SK-N-SH (cell line): ENCODE measurements at regions not wholly inside any gene's neighbourhood (a gene's known extent, or its start where the extent isn't known, plus 50 kb on each side); places are given as distances from the start of the nearest gene placed in this dataset.

ENCODE experiments used
- CTCF ChIA-PET: fragments of 300-600, 350-600 bp; formaldehyde crosslinking; extraction: SDS; loops from one replicate; lab custom pipeline; 2021; lab: Yijun Ruan, JAX
- POLR2A ChIA-PET: fragments of 350-600 bp; sonication (Branson Sonifier 250); formaldehyde crosslinking; extraction: SDS; loops from one replicate; lab custom pipeline; 2020; ENCODE audit warnings: antibody characterized with exemption, inconsistent platforms; lab: Yijun Ruan, JAX
- DNase-seq: peaks from one replicate; pipeline ENCODE4 v3.0.0; 2012
- H2AFZ ChIP-seq: fragments of 200-600 bp; sonication (generic); 2 replicates; pipeline ENCODE4 v1.8.1; 2016; ENCODE audit warnings: antibody characterized with exemption, mild to moderate bottlenecking, low read depth
- H3F3A ChIP-seq: fragments of 200-600 bp; sonication (generic); replicated peaks from 2 replicates; pipeline ENCODE3; 2016; ENCODE audit warnings: antibody characterized with exemption, mild to moderate bottlenecking; ENCODE audit not compliant: insufficient read depth
- H3K27ac ChIP-seq, 2 experiments: fragments of 200-500 bp in 1 of 2; fragments of 200-600 bp in 1 of 2; sonication (Bioruptor generic) in 1 of 2; sonication (generic), shearing (Covaris generic) in 1 of 2; 2 replicates each; pipeline versions ENCODE4 v1.5.1 to v1.6.1; 2014 to 2016; ENCODE audit warnings: low read depth in 2 of 2, inconsistent platforms in 1 of 2, low read length in 1 of 2, mild to moderate bottlenecking in 1 of 2, mixed read lengths in 1 of 2
- H3K27me3 ChIP-seq: fragments of 200-600 bp; sonication (generic), shearing (Covaris generic); 2 replicates; pipeline ENCODE4 v1.6.1; 2016; ENCODE audit warnings: mixed run types; ENCODE audit not compliant: insufficient read depth
- H3K36me3 ChIP-seq, 2 experiments: fragments of 200-500 bp in 1 of 2; fragments of 200-600 bp in 1 of 2; sonication (Bioruptor generic) in 1 of 2; sonication (generic) in 1 of 2; replicated peaks in 1 of 2; 2 replicates each; pipeline versions ENCODE3 to v1.5.1; 2014 to 2016; ENCODE audit warnings: low read length in 1 of 2, mild to moderate bottlenecking in 1 of 2; ENCODE audit not compliant: insufficient read depth in 2 of 2, control insufficient read depth in 1 of 2
- H3K4me1 ChIP-seq, 2 experiments: fragments of 200-500 bp in 1 of 2; fragments of 200-600 bp in 1 of 2; sonication (Bioruptor generic) in 1 of 2; sonication (generic), shearing (Covaris generic) in 1 of 2; 2 replicates each; pipeline versions ENCODE4 v1.5.1 to v1.6.1; 2014 to 2016; ENCODE audit warnings: low read depth in 1 of 2, low read length in 1 of 2, mixed run types in 1 of 2; ENCODE audit not compliant: insufficient read depth in 2 of 2, control insufficient read depth in 1 of 2
- H3K4me2 ChIP-seq: fragments of 200-600 bp; sonication (generic), shearing (Covaris generic); 2 replicates; pipeline ENCODE4 v1.6.1; 2017; ENCODE audit warnings: mixed run types
- H3K4me3 ChIP-seq, 2 experiments: fragments of 200-500 bp in 1 of 2; fragments of 200-600 bp in 1 of 2; sonication (Bioruptor generic) in 1 of 2; sonication (generic), shearing (Covaris generic) in 1 of 2; 2 replicates each; pipeline versions ENCODE4 v1.5.1 to v1.8.1; 2014 to 2016; ENCODE audit warnings: low read depth in 2 of 2, inconsistent platforms in 1 of 2, low read length in 1 of 2, mild to moderate bottlenecking in 1 of 2, mixed read lengths in 1 of 2, moderate library complexity in 1 of 2
- H3K79me2 ChIP-seq: fragments of 200-600 bp; sonication (generic); 2 replicates; pipeline ENCODE4 v1.8.1; 2017; ENCODE audit warnings: mild to moderate bottlenecking; ENCODE audit not compliant: insufficient read depth
- H3K9ac ChIP-seq: fragments of 200-600 bp; sonication (generic); 2 replicates; pipeline ENCODE4 v1.6.1; 2017; ENCODE audit warnings: mixed run types
- H3K9me2 ChIP-seq: fragments of 200-600 bp; sonication (generic); 2 replicates; pipeline ENCODE4 v1.6.1; 2017; ENCODE audit warnings: mixed run types
- H3K9me3 ChIP-seq: fragments of 200-600 bp; sonication (generic); 2 replicates; pipeline ENCODE4 v1.6.1; 2017; ENCODE audit warnings: mixed run types, mild to moderate bottlenecking, moderate library complexity
- H4K20me1 ChIP-seq: fragments of 200-600 bp; sonication (generic); 2 replicates; pipeline ENCODE4 v1.6.1; 2017; ENCODE audit warnings: mild to moderate bottlenecking, mixed run types; ENCODE audit not compliant: insufficient read depth
- CHD2 ChIP-seq: fragments of 150-350 bp; IDR thresholded peaks from 2 replicates; pipeline ENCODE4 v1.6.1; 2018; ENCODE audit warnings: low read length; ENCODE audit not compliant: partially characterized antibody
- CTCF ChIP-seq: fragments of 200-600 bp; sonication (generic); IDR thresholded peaks from 2 replicates; pipeline ENCODE4 v1.6.1; 2017; ENCODE audit warnings: antibody characterized with exemption, mild to moderate bottlenecking, moderate library complexity
- EP300 ChIP-seq, 2 experiments: IDR thresholded peaks; 2 replicates each; pipeline versions ENCODE4 v1.4.0 to v1.6.1; 2012; ENCODE audit warnings: borderline replicate concordance in 1 of 2, low read depth in 1 of 2, low read length in 1 of 2
- GABPA ChIP-seq: IDR thresholded peaks from 2 replicates; pipeline ENCODE4 v1.4.0; 2012; ENCODE audit warnings: low read depth, mild to moderate bottlenecking
- IRF3 ChIP-seq: fragments of 150-350 bp; IDR thresholded peaks from 2 replicates; pipeline ENCODE4 v1.6.1; 2016; ENCODE audit warnings: mild to moderate bottlenecking, low read depth, low read length
- MXI1 ChIP-seq: IDR thresholded peaks from 2 replicates; pipeline ENCODE4 v1.6.1; 2012; ENCODE audit warnings: mild to moderate bottlenecking, low read depth, low read length, improper control_type of control experiment
- NRF1 ChIP-seq: IDR thresholded peaks from 2 replicates; pipeline ENCODE4 v1.6.1; 2012; ENCODE audit warnings: low read depth, mild to moderate bottlenecking, low read length
- PBX3 ChIP-seq: IDR thresholded peaks from 2 replicates; pipeline ENCODE4; 2012
- POLR2AphosphoS5 ChIP-seq: IDR thresholded peaks from 2 replicates; pipeline ENCODE4 v1.6.1; 2012; ENCODE audit warnings: low read depth, low read length
- RAD21 ChIP-seq: IDR thresholded peaks from 2 replicates; pipeline ENCODE4 v1.6.1; 2012; ENCODE audit warnings: mild to moderate bottlenecking, low read length
- RCOR1 ChIP-seq: fragments of 150-350 bp; IDR thresholded peaks from 2 replicates; pipeline ENCODE4 v1.6.1; 2017; ENCODE audit warnings: antibody characterized with exemption, low read length
- RFX5 ChIP-seq: IDR thresholded peaks from 2 replicates; pipeline ENCODE4 v1.6.1; 2012; ENCODE audit warnings: mild to moderate bottlenecking, improper control_type of control experiment, low read length
- SMC3 ChIP-seq: IDR thresholded peaks from 2 replicates; pipeline ENCODE4 v1.6.1; 2012; ENCODE audit warnings: low read depth, low read length, improper control_type of control experiment
- TAF1 ChIP-seq: IDR thresholded peaks from 2 replicates; pipeline ENCODE4 v1.6.1; 2012; ENCODE audit warnings: low read depth, mild to moderate bottlenecking, low read length, moderate library complexity, borderline replicate concordance
- TEAD4 ChIP-seq: IDR thresholded peaks from 2 replicates; pipeline ENCODE4 v1.4.0; 2012; ENCODE audit warnings: mild to moderate bottlenecking, borderline replicate concordance; ENCODE audit not compliant: insufficient read depth
- USF1 ChIP-seq: IDR thresholded peaks from 2 replicates; pipeline ENCODE4 v1.4.0; 2012; ENCODE audit warnings: low read depth, borderline replicate concordance
- USF2 ChIP-seq: fragments of 150-350 bp; IDR thresholded peaks from 2 replicates; pipeline ENCODE4 v1.6.1; 2017; ENCODE audit warnings: antibody characterized with exemption, low read length, low read depth, borderline replicate concordance
- WGBS: methylation state at CpG from one replicate; pipeline ENCODE4 v1.1.6; 2017; ENCODE audit warnings: low lambda C conversion rate; 5-methylcytosine and 5-hydroxymethylcytosine counted together

DNA sequence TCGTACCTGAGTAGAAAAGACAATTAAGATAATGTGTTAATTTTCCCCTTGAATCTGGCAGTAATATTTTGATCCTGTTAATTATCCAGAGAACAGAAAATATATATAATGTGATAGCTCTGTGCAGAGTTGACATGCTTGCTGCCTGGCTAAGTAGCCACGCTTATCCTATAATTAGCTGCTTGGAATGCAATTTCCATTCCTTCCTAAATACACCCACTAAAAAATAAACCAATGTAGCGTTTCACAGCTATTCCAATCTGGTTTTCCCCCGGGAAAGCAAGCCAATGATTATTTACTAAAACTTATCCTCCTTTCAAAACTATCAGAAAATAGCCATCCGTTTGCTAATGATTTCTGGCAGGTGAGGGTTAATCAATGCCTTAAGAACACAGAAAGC is 134.5 kb upstream of the IRX5 start:
- no peak overlapping the region for H3K4me2 ChIP-seq
- no peaks in the 10 kb centered on the region for H3K27me3 ChIP-seq
- no peak for DNase-seq
- no peaks in the 10 kb centered on the region for H4K20me1 ChIP-seq
- no peaks in the 10 kb centered on the region for H3K9me3 ChIP-seq
- 22% methylated on average over 5 of the region's 5 CpGs for whole genome bisulfite sequencing
- H3K36me3 ChIP-seq = no peaks in the 10 kb centered on the region
- no peaks in the 10 kb centered on the region for H3K79me2 ChIP-seq
- ChIA-PET POLR2A (no interaction called here), CTCF (no interaction called here)
- H2AFZ ChIP-seq = no peak overlapping the region
- H3K9ac ChIP-seq = no peak overlapping the region
- H3K4me1 ChIP-seq = no peaks in the 10 kb centered on the region
- H3K4me3 ChIP-seq = no peak overlapping the region
- no peak overlapping the region for H3K27ac ChIP-seq
- no peaks in the 10 kb centered on the region for H3F3A ChIP-seq
- TF ChIP-seq EP300 (IDR thresholded peaks at IDR 0.05; ENCODE audit: borderline replicate concordance in 1 of 2, low read depth in 1 of 2, low read length in 1 of 2) (no peak), MXI1 (no peak), IRF3 (no peak), SMC3 (no peak), PBX3 (no peak), USF2 (no peak), GABPA (no peak)
- H3K9me2 ChIP-seq = no peaks in the 10 kb centered on the region

GRCh38 chr16:54792811-54793210 is 137.9 kb upstream of the IRX5 start:
- H3K9ac ChIP-seq = no peak overlapping the region
- no peak overlapping the region for H3K4me3 ChIP-seq
- no peak overlapping the region for H3K27ac ChIP-seq
- no peak overlapping the region for H3K4me2 ChIP-seq
- CTCF ChIA-PET = no interaction called here
- 15% methylated on average over 2 of the region's 2 CpGs for WGBS
- no peaks in the 10 kb centered on the region for H3K27me3 ChIP-seq
- H3K9me3 ChIP-seq = no peaks in the 10 kb centered on the region
- no peaks in the 10 kb centered on the region for H3K9me2 ChIP-seq
- H4K20me1 ChIP-seq = no peaks in the 10 kb centered on the region
- no peak for DNase-seq
- no peak for TF ChIP-seq TEAD4
- TF ChIP-seq POLR2AphosphoS5 = no peak
- TF ChIP-seq USF1 = no peak
- TF ChIP-seq RFX5 = no peak
- no peak for TF ChIP-seq CTCF
- no peak for TF ChIP-seq CHD2
- TF ChIP-seq RAD21 = no peak
- no peak for TF ChIP-seq IRF3
- TF ChIP-seq TAF1 = no peak
- TF ChIP-seq NRF1 = no peak
- TF ChIP-seq GABPA = no peak
- TF ChIP-seq SMC3 = no peak
- TF ChIP-seq RCOR1 = no peak
- POLR2A ChIA-PET = no interaction called here
- H3K4me1 ChIP-seq = no peaks in the 10 kb centered on the region
- no peaks in the 10 kb centered on the region for H3K36me3 ChIP-seq
- no peaks in the 10 kb centered on the region for H3K79me2 ChIP-seq
- H2AFZ ChIP-seq = no peak overlapping the region
- H3F3A ChIP-seq = no peaks in the 10 kb centered on the region
